GM12891 (cell line): ENCODE measurements at regions not wholly inside any gene's neighbourhood (a gene's known extent, or its start where the extent isn't known, plus 50 kb on each side); places are given as distances from the start of the nearest gene placed in this dataset.

Experiments used
- DNase-seq: peaks from one replicate; pipeline ENCODE4 v3.0.0; 2011; ENCODE audit warnings: low spot score; ENCODE audit not compliant: insufficient read length
- FAIRE-seq: peaks from 2 replicates; lab custom pipeline; 2011; peaks lifted over from hg19 to GRCh38; lab: Jason Lieb, UNC
- PAX5 ChIP-seq: IDR thresholded peaks from 2 replicates; pipeline ENCODE4 v1.6.1; 2011; ENCODE audit warnings: low read length, moderate library complexity, mild to moderate bottlenecking; ENCODE audit not compliant: insufficient read depth, severe bottlenecking
- POLR2A ChIP-seq: IDR thresholded peaks from 2 replicates; pipeline ENCODE4 v1.6.1; 2011; ENCODE audit warnings: low read depth, low read length, control low read depth
- POLR2AphosphoS5 ChIP-seq: IDR thresholded peaks from 2 replicates; pipeline ENCODE4 v1.6.1; 2011; ENCODE audit warnings: low read depth, low read length, control low read depth
- POU2F2 ChIP-seq: IDR thresholded peaks from 2 replicates; pipeline ENCODE4 v1.6.1; 2011; ENCODE audit warnings: low read depth, mild to moderate bottlenecking, control low read depth, low read length, moderate library complexity
- SPI1 ChIP-seq: IDR thresholded peaks from 2 replicates; pipeline ENCODE4 v1.6.1; 2011; ENCODE audit warnings: low read depth, low read length, control low read depth
- TAF1 ChIP-seq: IDR thresholded peaks from 2 replicates; pipeline ENCODE4 v1.6.1; 2011; ENCODE audit warnings: low read depth, low read length, control low read depth

GRCh38 chr7:22066522-22066921 is 120.8 kb upstream of the CDCA7L start:
- no peak for FAIRE-seq
- no peak for TF ChIP-seq POLR2AphosphoS5
- no peak for TF ChIP-seq PAX5
- TF ChIP-seq POLR2A = no peak
- TF ChIP-seq SPI1 = no peak
- TF ChIP-seq TAF1 = no peak
- TF ChIP-seq POU2F2 = no peak
- no peak for DNase-seq

GRCh38 chr7:22064816-22065215 is 119.1 kb upstream of the CDCA7L start:
- no peak for FAIRE-seq
- TF ChIP-seq SPI1 (no peak), POLR2AphosphoS5 (no peak), PAX5 (no peak), POU2F2 (no peak), POLR2A (no peak), TAF1 (no peak)
- no peak for DNase-seq

- FAIRE-seq = no peak
- DNase-seq = no peak
- TF ChIP-seq POLR2AphosphoS5 = no peak
- TF ChIP-seq POU2F2 = no peak
- TF ChIP-seq PAX5 = no peak
- no peak for TF ChIP-seq SPI1
- TF ChIP-seq TAF1 = no peak
- no peak for TF ChIP-seq POLR2A
Measured at GRCh38 chr7:22061775-22062174, 116.1 kb upstream of the CDCA7L start.

GRCh38 chr7:22060863-22061262 is 115.2 kb upstream of the CDCA7L start:
- TF ChIP-seq PAX5 = no peak
- no peak for TF ChIP-seq TAF1
- no peak for TF ChIP-seq SPI1
- TF ChIP-seq POLR2AphosphoS5 = no peak
- TF ChIP-seq POU2F2 = no peak
- no peak for TF ChIP-seq POLR2A
- no peak for FAIRE-seq

GRCh38 chr7:22060197-22060596 is 114.5 kb upstream of the CDCA7L start:
- FAIRE-seq (no peak), DNase-seq (no peak)
- TF ChIP-seq TAF1 (no peak), SPI1 (no peak), POLR2A (no peak), POU2F2 (no peak), POLR2AphosphoS5 (no peak), PAX5 (no peak)

More at GRCh38 chr7:22060863-22061262, 115.2 kb upstream of the CDCA7L start:
- no peak for DNase-seq

GRCh38 chr7:22055226-22055625 is 109.5 kb upstream of the CDCA7L start:
- FAIRE-seq = no peak
- TF ChIP-seq SPI1 (no peak), POU2F2 (no peak), POLR2A (no peak), POLR2AphosphoS5 (no peak), PAX5 (no peak), TAF1 (no peak)
- DNase-seq = no peak

- TF ChIP-seq PAX5 (no peak), SPI1 (no peak), POLR2A (no peak), POLR2AphosphoS5 (no peak), POU2F2 (no peak), TAF1 (no peak)
- DNase-seq = no peak
- no peak for FAIRE-seq
Measured at GRCh38 chr7:22052674-22053365, 107.1 kb upstream of the CDCA7L start.

GRCh38 chr7:22051886-22052673 is 106.4 kb upstream of the CDCA7L start:
- FAIRE-seq (no peak), DNase-seq (no peak)
- TF ChIP-seq SPI1 = no peak
- no peak for TF ChIP-seq PAX5
- TF ChIP-seq TAF1 = no peak
- no peak for TF ChIP-seq POLR2AphosphoS5
- no peak for TF ChIP-seq POLR2A
- TF ChIP-seq POU2F2 = no peak
